Right lobe of liver (tissue), 6 donors: ENCODE measurements at regions not wholly inside any gene's neighbourhood (a gene's known extent, or its start where the extent isn't known, plus 50 kb on each side); places are given as distances from the start of the nearest gene placed in this dataset.
"Not testable (repeated sequence)": the region's sequence is repeated elsewhere in the genome, so short reads cannot be mapped to it uniquely, and the experiment has no call there.

Experiments
- ATAC-seq, 4 donors: fragments of 200-7000 bp; cut with Tn5 transposase; one replicate each; pipeline ENCODE4 v1.9.1; 2020; ENCODE audit warnings: mild to moderate bottlenecking in 4 of 4, moderate library complexity in 4 of 4
- DNase-seq, 3 donors: peaks; one replicate each; pipeline ENCODE4 v3.0.0-alpha.2; 2020
- H3K27ac ChIP-seq, 3 donors: fragments of 200-600 bp; one replicate each; pipeline ENCODE4 v1.8.0; 2022
- H3K27me3 ChIP-seq, 2 donors: fragments of 200-600 bp; one replicate each; pipeline ENCODE4 v1.8.0; 2022
- H3K36me3 ChIP-seq, 4 donors: fragments of 200-600 bp; sonication (generic) in 1 of 4; one replicate each; pipeline versions ENCODE4 v1.5.1 to v1.8.0; 2017 to 2022; ENCODE audit warnings: control low read depth in 1 of 4
- H3K4me1 ChIP-seq, 4 donors: fragments of 200-600 bp; sonication (generic) in 1 of 4; one replicate each; pipeline versions ENCODE4 v1.5.1 to v1.8.0; 2017 to 2022; ENCODE audit warnings: control low read depth in 1 of 4
- H3K4me3 ChIP-seq, 3 donors: fragments of 200-600 bp; one replicate each; pipeline ENCODE4 v1.8.0; 2022
- H3K9me3 ChIP-seq, 4 donors: fragments of 200-600 bp; sonication (generic) in 1 of 4; one replicate each; pipeline versions ENCODE4 v1.5.1 to v1.8.0; 2017 to 2022; ENCODE audit warnings: control low read depth in 1 of 4
- POLR2A ChIP-seq: fragments of 450-650 bp; IDR thresholded peaks from one replicate; pipeline ENCODE4 v1.6.1; 2017; ENCODE audit warnings: antibody characterized with exemption, mild to moderate bottlenecking
- WGBS: methylation state at CpG from one replicate; pipeline ENCODE4 v1.1.6; 2018; ENCODE audit warnings: low coverage, low lambda C conversion rate; ENCODE audit not compliant: insufficient coverage; ENCODE audit errors: missing lambda C conversion rate; 5-methylcytosine and 5-hydroxymethylcytosine counted together
- intact Hi-C, 2 donors: fragments of 100-400 bp; cut with DNase I; formaldehyde crosslinking; loops; one replicate each; pipeline versions ENCODE4 v1.11.2 to v1.14.1; 2022
- TF ChIP-seq, protein P1 (sequence below), 4 donors: fragments of 200-600 bp in 3 of 4; fragments of 450-650 bp in 1 of 4; IDR thresholded peaks; one replicate each; pipeline versions ENCODE4 v1.5.1 to v1.8.0; 2016 to 2022; ENCODE audit warnings: antibody characterized with exemption in 4 of 4, mild to moderate bottlenecking in 2 of 4
- donor health status: DM: no; HTN: yes; CAD: no.
- donor health status: DM: no; HTN: no; CAD: no.
- donor health status: DM: no; HTN: no; CAD: no.
- donor health status: DM: no; HTN: yes; CAD: no.
- donor health status: DM: no; HTN: yes; CAD: no.

- H3K4me1 ChIP-seq: no peaks in the 10 kb centered on the region
- WGBS: 39% methylated on average over 8 of the region's 9 CpGs
- intact Hi-C loops: no loop called here
Measured at GRCh38 chr5:3149899-3150298, 398.4 kb upstream of the IRX2 start.

GRCh38 chr5:3147405-3147804, 395.9 kb upstream of the IRX2 start:
- H3K9me3 ChIP-seq, H3K4me3 ChIP-seq, H3K36me3 ChIP-seq, H3K27ac ChIP-seq, H3K4me1 ChIP-seq, DNase-seq, ATAC-seq, H3K27me3 ChIP-seq, intact Hi-C loops: not testable (repeated sequence)
- WGBS: 56% methylated on average over 1 of the region's 1 CpG

More at GRCh38 chr5:3149899-3150298, 398.4 kb upstream of the IRX2 start:
- DNase-seq (no peak), ATAC-seq (no peak)
- Histone ChIP-seq H3K9me3 (no peaks in the 10 kb centered on the region), H3K27me3 (no peaks in the 10 kb centered on the region), H3K4me3 (no peak overlapping the region), H3K36me3 (no peaks in the 10 kb centered on the region), H3K27ac (no peak overlapping the region)
- no peak for TF ChIP-seq POLR2A
- TF ChIP-seq, protein P1, sequence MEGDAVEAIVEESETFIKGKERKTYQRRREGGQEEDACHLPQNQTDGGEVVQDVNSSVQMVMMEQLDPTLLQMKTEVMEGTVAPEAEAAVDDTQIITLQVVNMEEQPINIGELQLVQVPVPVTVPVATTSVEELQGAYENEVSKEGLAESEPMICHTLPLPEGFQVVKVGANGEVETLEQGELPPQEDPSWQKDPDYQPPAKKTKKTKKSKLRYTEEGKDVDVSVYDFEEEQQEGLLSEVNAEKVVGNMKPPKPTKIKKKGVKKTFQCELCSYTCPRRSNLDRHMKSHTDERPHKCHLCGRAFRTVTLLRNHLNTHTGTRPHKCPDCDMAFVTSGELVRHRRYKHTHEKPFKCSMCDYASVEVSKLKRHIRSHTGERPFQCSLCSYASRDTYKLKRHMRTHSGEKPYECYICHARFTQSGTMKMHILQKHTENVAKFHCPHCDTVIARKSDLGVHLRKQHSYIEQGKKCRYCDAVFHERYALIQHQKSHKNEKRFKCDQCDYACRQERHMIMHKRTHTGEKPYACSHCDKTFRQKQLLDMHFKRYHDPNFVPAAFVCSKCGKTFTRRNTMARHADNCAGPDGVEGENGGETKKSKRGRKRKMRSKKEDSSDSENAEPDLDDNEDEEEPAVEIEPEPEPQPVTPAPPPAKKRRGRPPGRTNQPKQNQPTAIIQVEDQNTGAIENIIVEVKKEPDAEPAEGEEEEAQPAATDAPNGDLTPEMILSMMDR (IDR thresholded peaks at IDR 0.05): no peak

- Histone ChIP-seq H3K36me3 (no peaks in the 10 kb centered on the region), H3K27ac (no peak overlapping the region), H3K4me3 (no peak overlapping the region), H3K4me1 (no peaks in the 10 kb centered on the region), H3K27me3 (no peaks in the 10 kb centered on the region), H3K9me3 (no peaks in the 10 kb centered on the region)
- DNase-seq (no peak), ATAC-seq (no peak)
- TF ChIP-seq, protein P1 (IDR thresholded peaks at IDR 0.05): no peak
- no peak for TF ChIP-seq POLR2A
- intact Hi-C loops: no loop called here
- 61% methylated on average over 5 of the region's 5 CpGs for WGBS
Measured at GRCh38 chr5:3145641-3146040, 394.2 kb upstream of the IRX2 start.

GRCh38 chr5:3143382-3143781, 391.9 kb upstream of the IRX2 start:
- Histone ChIP-seq H3K4me1 (no peaks in the 10 kb centered on the region), H3K36me3 (no peaks in the 10 kb centered on the region), H3K27ac (no peak overlapping the region), H3K4me3 (no peak overlapping the region), H3K9me3 (no peaks in the 10 kb centered on the region), H3K27me3 (no peaks in the 10 kb centered on the region)
- 65% methylated on average over 12 of the region's 12 CpGs for WGBS
- no peak for TF ChIP-seq POLR2A
- TF ChIP-seq, protein P1 (IDR thresholded peaks at IDR 0.05): no peak
- intact Hi-C loops: no loop called here
- no peak for DNase-seq
- no peak for ATAC-seq

DNA sequence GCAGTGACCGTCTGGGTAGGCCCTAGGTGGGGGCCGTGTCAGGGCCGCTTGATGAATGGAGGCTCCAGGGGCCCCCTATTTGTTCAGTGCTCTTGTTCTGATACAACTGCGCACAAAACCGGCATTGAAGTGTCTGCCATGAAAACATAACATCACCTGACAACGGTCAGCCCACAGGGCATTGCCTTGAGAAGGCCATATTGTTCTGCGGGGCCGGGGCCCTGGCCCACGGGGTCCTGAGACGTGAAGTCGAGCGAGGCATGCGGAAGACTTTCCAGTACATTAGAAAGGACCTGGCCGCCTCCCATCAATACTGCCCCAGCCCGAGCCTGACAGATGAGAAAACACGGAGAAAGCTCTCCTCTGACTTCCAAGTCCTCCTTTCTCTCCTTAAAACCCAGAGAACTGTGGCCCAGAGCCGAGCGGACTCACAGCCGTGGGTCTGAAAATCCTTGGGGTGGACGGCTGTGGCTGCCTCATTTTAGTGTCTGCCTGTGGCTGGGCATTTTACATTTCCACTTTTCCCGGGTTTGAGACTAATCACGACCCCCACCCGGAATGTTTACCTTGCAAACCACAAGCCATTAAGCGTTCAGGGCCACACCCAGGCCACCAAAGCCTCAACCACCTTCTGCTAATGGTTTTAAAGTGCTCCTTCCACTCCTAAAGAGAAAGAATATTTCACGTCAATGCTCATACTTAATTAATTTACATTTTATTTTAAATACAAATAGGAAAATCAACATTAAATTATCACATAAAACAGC, 391.0 kb upstream of the IRX2 start:
- TF ChIP-seq, protein P1 (IDR thresholded peaks at IDR 0.05): no peak
- TF ChIP-seq POLR2A: no peak
- H3K36me3 ChIP-seq: no peaks in the 10 kb centered on the region
- no peak overlapping the region for H3K4me3 ChIP-seq
- H3K4me1 ChIP-seq: no peaks in the 10 kb centered on the region
- ATAC-seq (no peak), DNase-seq (no peak)
- 63% methylated on average over 19 of the region's 25 CpGs for WGBS
- intact Hi-C loops: no loop called here
- H3K27ac ChIP-seq: no peak overlapping the region
- no peaks in the 10 kb centered on the region for H3K27me3 ChIP-seq
- no peaks in the 10 kb centered on the region for H3K9me3 ChIP-seq
